Astrocyte (in vitro differentiated cells and primary cell): ENCODE measurements at regions not wholly inside any gene's neighbourhood (a gene's known extent, or its start where the extent isn't known, plus 50 kb on each side); places are given as distances from the start of the nearest gene placed in this dataset.

Experiments used
- CTCF ChIP-seq: IDR thresholded peaks from 2 replicates; pipeline ENCODE4 v1.5.1; 2011; ENCODE audit warnings: low read depth, mild to moderate bottlenecking, inconsistent platforms, low read length, moderate library complexity; ENCODE audit not compliant: insufficient read depth
- EZH2 ChIP-seq: IDR thresholded peaks from 2 replicates; pipeline ENCODE4 v1.6.1; 2012; ENCODE audit warnings: mild to moderate bottlenecking, low read length, inconsistent platforms; ENCODE audit not compliant: insufficient read depth

- TF ChIP-seq CTCF (no peak), EZH2 (no peak)
These were observed 707.1 kb upstream of the USP15 start for GRCh38 chr12:61553091-61553490.
